NB4 (cell line): ENCODE measurements at regions not wholly inside any gene's neighbourhood (a gene's known extent, or its start where the extent isn't known, plus 50 kb on each side); places are given as distances from the start of the nearest gene placed in this dataset.
A peak's percentile ranks its signal among the peaks of the same experiment; 100 is the strongest.
"Not testable (repeated sequence)": the region's sequence is repeated elsewhere in the genome, so short reads cannot be mapped to it uniquely, and the experiment has no call there.

Experiments used
- DNase-seq: peaks from one replicate; pipeline ENCODE4 v3.0.0; 2010; ENCODE audit warnings: low read depth
- H3K4me3 ChIP-seq: one replicate; pipeline ENCODE4 v1.5.1; 2011; ENCODE audit warnings: mild to moderate bottlenecking, low read depth, low read length, moderate library complexity
- CTCF ChIP-seq: IDR thresholded peaks from one replicate; pipeline ENCODE4 v1.5.1; 2012; ENCODE audit warnings: low read depth, low read length
- MAX ChIP-seq: IDR thresholded peaks from 2 replicates; pipeline ENCODE4 v1.6.1; 2011; ENCODE audit warnings: low read depth, low read length
- MYC ChIP-seq: IDR thresholded peaks from 2 replicates; pipeline ENCODE4 v1.6.1; 2011; ENCODE audit warnings: low read depth, low read length
- POLR2A ChIP-seq: IDR thresholded peaks from 2 replicates; pipeline ENCODE4 v1.6.1; 2011; ENCODE audit warnings: mild to moderate bottlenecking; ENCODE audit not compliant: insufficient read length; ENCODE audit errors: extremely low read depth

GRCh38 chr3:180421221-180421620, 180.7 kb upstream of the TTC14 start:
- TF ChIP-seq POLR2A (no peak), MAX (no peak), MYC (no peak), CTCF (no peak)
- H3K4me3 ChIP-seq, result no peak overlapping the region
- peak; percentile 20 for DNase-seq

DNA sequence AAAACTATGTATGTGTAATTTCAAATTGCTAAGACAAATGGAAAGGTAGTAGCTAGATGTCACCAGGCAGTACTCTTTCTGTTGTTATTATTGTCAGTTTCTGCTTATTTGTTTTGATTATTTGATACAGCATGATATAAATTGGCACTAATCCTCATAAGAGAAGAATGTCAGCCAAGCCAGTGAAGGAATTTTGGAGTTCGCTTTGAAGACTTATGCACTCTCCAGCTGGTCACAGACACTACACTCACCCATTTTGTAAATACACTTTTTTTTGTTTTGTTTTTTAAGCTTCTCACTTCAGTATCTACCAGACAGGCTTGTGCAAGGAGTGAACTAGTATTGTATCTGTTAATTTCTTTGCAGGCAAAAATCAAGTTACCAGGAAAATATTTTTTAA, 180.2 kb upstream of the TTC14 start:
- no peak for DNase-seq
- TF ChIP-seq MAX (no peak), MYC (no peak), CTCF (no peak), POLR2A (no peak)
- no peak overlapping the region for H3K4me3 ChIP-seq

DNA sequence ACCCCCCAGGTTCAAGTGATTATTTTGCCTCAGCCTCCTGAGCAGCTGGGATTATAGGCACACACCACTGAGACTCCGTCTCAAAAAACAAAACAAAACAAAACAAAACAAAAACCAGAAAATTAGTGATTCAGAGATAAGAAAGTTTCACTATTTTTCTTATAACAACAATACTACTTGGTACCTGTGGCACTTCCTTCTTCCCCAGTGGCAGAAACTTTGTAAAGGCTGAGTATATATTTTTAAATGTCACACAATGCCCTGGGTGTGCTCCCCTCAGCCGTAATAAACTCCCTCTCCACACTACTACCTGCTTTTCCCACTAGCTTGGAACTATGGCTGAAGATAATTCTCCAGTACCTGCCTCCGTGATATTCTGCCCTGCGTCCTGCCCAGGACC, 177.7 kb upstream of the TTC14 start:
- DNase-seq, H3K4me3 ChIP-seq: not testable (repeated sequence)

DNA sequence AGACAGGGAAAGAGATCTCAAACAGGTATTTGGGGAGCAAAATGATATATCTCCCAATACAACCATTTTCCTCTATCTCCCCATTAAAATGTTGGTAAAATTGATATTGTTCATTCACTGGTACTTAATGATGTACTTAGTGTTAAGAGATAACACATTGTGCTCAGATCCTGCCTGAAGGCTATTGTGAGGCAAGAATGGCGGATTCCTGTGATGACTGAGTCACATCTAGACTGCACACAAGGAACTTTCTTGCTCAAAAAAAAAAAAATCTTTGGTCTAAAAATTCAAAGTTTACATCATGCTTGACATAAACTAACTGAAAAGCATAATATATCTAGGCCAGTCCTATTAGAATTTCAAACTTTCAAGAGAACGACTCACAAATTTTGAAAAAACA, 171.1 kb upstream of the TTC14 start:
- DNase-seq, result no peak
- H3K4me3 ChIP-seq, result no peak overlapping the region
- TF ChIP-seq POLR2A (no peak), MAX (no peak), MYC (no peak), CTCF (no peak)

DNA sequence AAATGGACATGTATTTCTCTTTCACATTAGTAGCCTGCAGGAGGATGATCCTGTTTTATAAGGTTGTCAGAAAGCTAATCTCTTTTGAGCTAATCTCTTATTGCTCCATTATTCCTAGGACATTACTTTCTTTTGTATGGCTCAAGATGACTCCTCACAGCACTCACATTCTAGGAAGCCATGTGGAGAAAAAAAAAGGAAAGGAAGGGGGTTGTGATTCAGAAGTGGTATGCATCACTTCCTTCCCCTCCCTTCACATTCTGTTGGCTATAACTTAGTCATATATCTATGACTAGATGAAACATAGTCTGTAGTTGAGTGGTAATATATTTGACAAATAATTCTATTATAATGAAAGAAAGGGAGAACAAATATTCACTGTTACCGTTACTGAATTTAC, 168.8 kb upstream of the TTC14 start:
- H3K4me3 ChIP-seq, result no peak overlapping the region
- no peak for TF ChIP-seq POLR2A
- no peak for DNase-seq

DNA sequence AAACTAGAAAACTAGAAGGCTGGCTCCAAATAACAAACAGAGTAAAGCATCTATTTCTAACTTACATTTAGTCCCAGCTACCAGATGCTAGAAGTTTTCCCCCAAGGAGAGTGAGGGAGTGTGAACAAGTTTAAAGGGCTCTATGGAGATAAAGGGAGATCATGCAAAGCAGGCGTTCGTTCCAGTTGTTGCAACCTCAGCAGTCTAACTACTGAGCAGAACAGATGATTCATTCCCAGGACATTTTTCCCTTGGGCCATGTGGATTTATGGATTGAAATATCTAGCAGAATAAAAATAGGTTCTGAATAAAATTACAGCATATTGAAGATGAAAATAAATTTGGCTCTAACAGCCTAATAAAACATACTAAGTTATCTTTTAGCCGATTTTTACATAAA, 154.8 kb upstream of the TTC14 start:
- DNase-seq, result no peak
- no peak overlapping the region for H3K4me3 ChIP-seq
- TF ChIP-seq MYC, result no peak
- no peak for TF ChIP-seq MAX
- TF ChIP-seq POLR2A, result no peak
- no peak for TF ChIP-seq CTCF

DNA sequence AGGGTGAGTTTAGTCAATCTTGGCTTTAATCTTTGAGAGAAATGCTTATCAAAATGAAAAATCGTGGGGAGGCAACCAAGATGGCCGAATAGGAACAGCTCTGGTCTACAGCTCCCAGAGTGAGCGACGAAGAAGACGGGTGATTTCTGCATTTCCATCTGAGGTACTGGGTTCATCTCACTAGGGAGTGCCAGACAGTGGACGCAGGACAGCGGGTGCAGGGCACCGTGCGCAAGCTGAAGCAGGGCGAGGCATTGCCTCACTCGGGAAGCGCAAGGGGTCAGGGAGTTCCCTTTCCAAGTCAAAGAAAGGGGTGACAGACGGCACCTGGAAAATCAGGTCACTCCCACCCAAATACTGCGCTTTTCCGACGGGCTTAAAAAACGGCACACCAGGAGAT, 153.6 kb upstream of the TTC14 start:
- not testable (repeated sequence) for H3K4me3 ChIP-seq, DNase-seq

GRCh38 chr3:180457225-180457624, 144.7 kb upstream of the TTC14 start:
- H3K4me3 ChIP-seq, result no peak overlapping the region
- DNase-seq, result peak; percentile 20
- TF ChIP-seq MAX, result no peak
- no peak for TF ChIP-seq POLR2A
- TF ChIP-seq MYC, result no peak
- no peak for TF ChIP-seq CTCF
